ENCODE measurements at regions not wholly inside any gene's neighbourhood (a gene's known extent, or its start where the extent isn't known, plus 50 kb on each side); places are given as distances from the start of the nearest gene placed in this dataset.
A peak's percentile ranks its signal among the peaks of the same experiment; 100 is the strongest.
"Not testable (repeated sequence)": the region's sequence is repeated elsewhere in the genome, so short reads cannot be mapped to it uniquely, and the experiment has no call there.

DNA sequence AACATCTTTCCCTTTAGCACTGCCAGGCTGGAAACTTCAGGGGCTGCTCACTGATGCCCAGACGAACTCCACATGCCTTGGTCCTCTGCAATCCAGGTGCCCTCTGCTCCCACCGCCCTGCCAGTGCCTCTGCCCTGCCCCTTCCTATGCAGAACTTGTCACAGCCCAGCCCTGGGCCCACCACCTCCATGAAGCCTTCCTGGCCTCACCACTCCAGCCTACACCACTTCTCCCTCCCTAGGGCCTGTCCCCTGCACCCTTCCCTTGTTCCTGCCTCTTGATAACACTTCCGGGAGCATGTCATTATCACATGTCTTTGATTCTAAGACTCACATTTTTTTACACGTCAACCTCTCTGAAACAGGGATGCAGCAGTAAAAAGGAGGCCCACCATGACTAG lies 627.2 kb downstream of the UQCRFS1 start:
- no peak for DNase-seq

- no peak for DNase-seq
Observed at GRCh38 chr19:28583713-28584112, 629.2 kb downstream of the UQCRFS1 start.

DNA sequence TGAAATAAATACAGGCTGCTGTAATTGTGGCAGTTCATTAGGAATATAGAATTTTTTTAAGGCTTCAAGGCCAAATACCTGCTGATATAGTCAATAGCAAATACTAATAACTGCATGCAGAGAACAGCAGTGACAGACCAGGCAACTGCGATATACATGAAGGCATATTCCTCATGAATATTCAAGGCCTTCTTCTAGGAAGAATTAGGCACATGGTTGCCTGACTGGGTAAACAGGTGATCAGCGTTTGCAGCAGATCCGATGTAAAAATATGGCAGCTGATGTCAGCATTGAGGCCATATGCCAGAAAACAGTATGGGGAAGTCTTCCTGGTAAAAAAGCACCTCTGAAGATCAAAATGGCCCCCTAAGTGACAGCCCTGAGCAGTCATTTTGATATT lies 629.7 kb downstream of the UQCRFS1 start:
- DNase-seq: no peak

- DNase-seq: no peak
Observed at GRCh38 chr19:28582796-28583195, 630.2 kb downstream of the UQCRFS1 start.

GRCh38 chr19:28582344-28582743 lies 630.6 kb downstream of the UQCRFS1 start:
- DNase-seq: no peak

- no peak for DNase-seq
Observed at GRCh38 chr19:28581468-28581770, 631.5 kb downstream of the UQCRFS1 start.

- no peak for DNase-seq
Observed at GRCh38 chr19:28578786-28579505, 634.0 kb downstream of the UQCRFS1 start.

DNA sequence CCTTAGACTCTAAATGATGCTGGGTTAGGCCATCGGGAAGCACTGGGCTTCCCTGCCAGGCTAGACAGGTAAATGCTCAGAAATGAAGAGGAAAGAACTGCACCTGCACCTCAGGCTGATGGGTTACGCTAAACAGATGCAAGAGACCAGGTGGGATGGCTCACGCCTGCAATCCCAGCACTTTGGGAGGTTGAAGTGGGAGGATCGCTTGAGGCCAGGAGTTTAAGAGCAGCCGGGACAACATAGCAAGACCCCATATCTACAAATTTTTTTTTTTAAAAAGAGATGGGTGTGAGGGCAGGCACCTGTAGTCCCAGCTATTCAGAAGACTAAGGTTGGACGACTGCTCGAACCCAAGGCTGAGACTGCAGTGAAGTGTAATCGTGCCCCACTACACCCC lies 634.7 kb downstream of the UQCRFS1 start:
- no peak for DNase-seq

GRCh38 chr19:28577666-28578065 lies 635.3 kb downstream of the UQCRFS1 start:
- DNase-seq: no peak

- no peak for DNase-seq
Observed at GRCh38 chr19:28577233-28577632, 635.7 kb downstream of the UQCRFS1 start.

GRCh38 chr19:28575816-28576215 lies 637.1 kb downstream of the UQCRFS1 start:
- no peak for DNase-seq

- not testable (repeated sequence) for DNase-seq
Observed at GRCh38 chr19:28575312-28575711, 637.6 kb downstream of the UQCRFS1 start.

GRCh38 chr19:28574212-28574611 lies 638.7 kb downstream of the UQCRFS1 start:
- no peak for DNase-seq

GRCh38 chr19:28569132-28570131 lies 643.5 kb downstream of the UQCRFS1 start:
- no peak for DNase-seq

GRCh38 chr19:28567834-28568233 lies 645.1 kb downstream of the UQCRFS1 start:
- DNase-seq: no peak

- DNase-seq: no peak
Observed at GRCh38 chr19:28563964-28564921, 648.7 kb downstream of the UQCRFS1 start.

DNA sequence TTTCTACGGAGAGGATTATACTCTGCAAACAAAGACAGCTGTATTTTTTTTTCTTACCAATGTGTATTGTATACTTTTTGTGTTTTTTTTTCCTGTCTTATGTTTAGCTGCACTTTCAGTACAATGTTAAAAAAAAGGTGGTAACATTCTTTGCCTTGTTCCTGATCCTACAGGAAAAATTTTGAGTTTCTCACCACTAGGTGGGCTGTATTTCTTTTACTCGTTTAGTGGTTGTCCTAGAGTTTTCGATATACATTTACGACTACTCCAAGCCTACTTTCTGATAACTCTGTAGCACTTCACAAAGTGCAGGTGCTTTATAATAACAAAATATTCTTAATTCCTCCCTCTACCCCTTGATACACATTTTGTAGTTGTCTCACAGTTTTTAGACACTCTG lies 652.2 kb downstream of the UQCRFS1 start:
- DNase-seq: no peak

DNA sequence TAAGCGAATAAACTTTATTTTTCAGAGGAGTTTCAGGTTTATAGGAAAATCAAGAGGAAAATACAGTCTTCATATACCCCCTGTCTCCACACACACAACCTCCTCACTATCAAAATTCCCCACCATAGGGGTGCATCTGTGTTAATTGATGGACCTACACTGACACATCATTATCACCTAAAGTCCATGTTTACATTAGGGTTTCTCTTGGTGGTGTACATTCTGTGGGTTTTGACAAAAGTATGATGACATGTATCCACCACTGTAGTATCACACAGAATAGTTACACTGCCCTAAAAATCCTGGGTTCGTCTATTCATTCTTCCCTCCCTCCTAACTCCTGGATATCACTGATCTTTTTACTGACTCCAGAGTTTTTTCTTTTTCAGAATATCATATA lies 654.2 kb downstream of the UQCRFS1 start:
- no peak for DNase-seq

GRCh38 chr19:28556371-28556770 lies 656.6 kb downstream of the UQCRFS1 start:
- peak; percentile 2 for DNase-seq

GRCh38 chr19:28555317-28555716 lies 657.6 kb downstream of the UQCRFS1 start:
- no peak for DNase-seq

- no peak for DNase-seq
Observed at GRCh38 chr19:28554321-28555091, 658.4 kb downstream of the UQCRFS1 start.

- DNase-seq: no peak
Observed at GRCh38 chr19:28553764-28554163, 659.2 kb downstream of the UQCRFS1 start.

Data from hematopoietic multipotent progenitor cell treated with erythropoietin and hydrocortisone succinate and interleukin-3 and kit ligand, for 6 days (in vitro differentiated cells).